Osteoblast (primary cell): ENCODE measurements at regions not wholly inside any gene's neighbourhood (a gene's known extent, or its start where the extent isn't known, plus 50 kb on each side); places are given as distances from the start of the nearest gene placed in this dataset.

Source experiments
- DNase-seq: peaks from one replicate; pipeline ENCODE4 v3.0.0; 2011; ENCODE audit warnings: low spot score, mixed read lengths; ENCODE audit not compliant: insufficient read length; ENCODE audit errors: missing footprints
- H2AFZ ChIP-seq: 2 replicates; pipeline ENCODE4 v1.6.0; 2011; ENCODE audit warnings: mild to moderate bottlenecking, low read length
- H3K27ac ChIP-seq: 2 replicates; pipeline ENCODE4 v1.5.1; 2011; ENCODE audit warnings: mild to moderate bottlenecking, low read depth, low read length, moderate library complexity
- H3K27me3 ChIP-seq: 2 replicates; pipeline ENCODE4 v1.6.0; 2012; ENCODE audit warnings: mild to moderate bottlenecking, control low read depth, inconsistent platforms, low read length, moderate library complexity; ENCODE audit not compliant: insufficient read depth
- H3K36me3 ChIP-seq: 2 replicates; pipeline ENCODE4 v1.5.1; 2011; ENCODE audit warnings: mild to moderate bottlenecking, low read length, control low read depth, moderate library complexity; ENCODE audit not compliant: insufficient read depth
- H3K4me1 ChIP-seq: 2 replicates; pipeline ENCODE4 v1.5.1; 2011; ENCODE audit warnings: mild to moderate bottlenecking, low read length, control low read depth, moderate library complexity; ENCODE audit not compliant: insufficient read depth
- H3K4me2 ChIP-seq: 2 replicates; pipeline ENCODE4 v1.6.0; 2011; ENCODE audit warnings: mild to moderate bottlenecking, low read length; ENCODE audit not compliant: insufficient read depth
- H3K4me3 ChIP-seq: fragments of 200-600 bp; sonication (generic); 3 replicates; pipeline ENCODE4 v1.5.1; 2012; ENCODE audit warnings: mild to moderate bottlenecking, low read length, inconsistent platforms; ENCODE audit not compliant: insufficient read depth
- H3K79me2 ChIP-seq: 2 replicates; pipeline ENCODE4 v1.6.0; 2012; ENCODE audit warnings: mild to moderate bottlenecking, low read length, control low read depth, inconsistent platforms; ENCODE audit not compliant: insufficient read depth
- H3K9me3 ChIP-seq: 2 replicates; pipeline ENCODE4 v1.5.1; 2011; ENCODE audit warnings: low read depth, low read length, control low read depth
- H4K20me1 ChIP-seq: 2 replicates; pipeline ENCODE4 v1.6.0; 2012; ENCODE audit warnings: mild to moderate bottlenecking, low read length, control low read depth; ENCODE audit not compliant: insufficient read depth
- TF ChIP-seq, protein P1 (sequence below): IDR thresholded peaks from 2 replicates; pipeline ENCODE4 v1.5.1; 2011; ENCODE audit warnings: mild to moderate bottlenecking, low read depth, low read length, moderate library complexity; ENCODE audit errors: extremely low read depth

DNA sequence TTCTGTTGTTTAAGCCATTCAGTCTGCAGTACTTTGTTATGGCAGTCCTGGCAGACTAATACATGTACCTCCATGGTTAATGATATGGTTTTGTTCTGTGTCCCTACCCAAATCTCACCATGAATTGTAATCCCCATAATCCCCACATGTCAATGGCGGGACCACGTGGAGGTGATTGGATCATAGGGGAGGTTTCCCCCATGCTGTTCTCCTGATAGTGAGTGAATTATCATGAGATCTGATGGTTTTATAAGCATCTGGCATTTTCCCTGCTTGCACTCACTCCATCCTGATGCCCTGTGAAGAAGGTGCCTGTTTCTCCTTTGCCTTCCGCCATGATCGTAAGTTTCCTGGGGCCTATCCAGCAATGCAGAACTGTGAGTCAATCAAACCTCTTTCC lies 57.5 kb upstream of the NT5E start:
- Histone ChIP-seq H3K36me3 (no peaks in the 10 kb centered on the region), H3K4me2 (no peak overlapping the region), H2AFZ (peak overlapping the region; percentile 75), H3K27ac (no peak overlapping the region), H3K79me2 (no peaks in the 10 kb centered on the region), H4K20me1 (no peaks in the 10 kb centered on the region), H3K9me3 (no peaks in the 10 kb centered on the region), H3K4me3 (no peak overlapping the region), H3K4me1 (peaks cover 13% of the 10 kb centered on the region), H3K27me3 (no peaks in the 10 kb centered on the region)
- TF ChIP-seq, protein P1, sequence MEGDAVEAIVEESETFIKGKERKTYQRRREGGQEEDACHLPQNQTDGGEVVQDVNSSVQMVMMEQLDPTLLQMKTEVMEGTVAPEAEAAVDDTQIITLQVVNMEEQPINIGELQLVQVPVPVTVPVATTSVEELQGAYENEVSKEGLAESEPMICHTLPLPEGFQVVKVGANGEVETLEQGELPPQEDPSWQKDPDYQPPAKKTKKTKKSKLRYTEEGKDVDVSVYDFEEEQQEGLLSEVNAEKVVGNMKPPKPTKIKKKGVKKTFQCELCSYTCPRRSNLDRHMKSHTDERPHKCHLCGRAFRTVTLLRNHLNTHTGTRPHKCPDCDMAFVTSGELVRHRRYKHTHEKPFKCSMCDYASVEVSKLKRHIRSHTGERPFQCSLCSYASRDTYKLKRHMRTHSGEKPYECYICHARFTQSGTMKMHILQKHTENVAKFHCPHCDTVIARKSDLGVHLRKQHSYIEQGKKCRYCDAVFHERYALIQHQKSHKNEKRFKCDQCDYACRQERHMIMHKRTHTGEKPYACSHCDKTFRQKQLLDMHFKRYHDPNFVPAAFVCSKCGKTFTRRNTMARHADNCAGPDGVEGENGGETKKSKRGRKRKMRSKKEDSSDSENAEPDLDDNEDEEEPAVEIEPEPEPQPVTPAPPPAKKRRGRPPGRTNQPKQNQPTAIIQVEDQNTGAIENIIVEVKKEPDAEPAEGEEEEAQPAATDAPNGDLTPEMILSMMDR, result no peak
- DNase-seq, result no peak

DNA sequence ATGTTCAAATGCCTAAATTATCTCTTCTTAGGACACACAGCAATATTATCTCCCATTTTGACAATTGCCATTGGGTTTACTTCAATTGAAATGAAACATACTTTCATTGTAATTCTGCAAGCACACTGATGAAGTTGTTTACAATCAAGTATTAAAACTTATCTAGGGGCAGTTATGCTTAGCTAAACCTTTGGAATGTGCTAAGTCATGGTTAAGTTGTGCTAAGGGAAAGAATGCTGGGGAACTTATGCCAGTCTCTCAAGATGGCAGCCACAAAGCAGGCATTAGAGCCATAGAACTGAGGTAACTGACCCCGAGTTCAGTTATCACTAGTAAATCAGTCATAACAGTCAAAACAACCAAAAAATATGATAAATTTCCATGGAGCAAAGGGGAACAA lies 59.1 kb upstream of the NT5E start:
- no peak overlapping the region for H3K4me2 ChIP-seq

DNA sequence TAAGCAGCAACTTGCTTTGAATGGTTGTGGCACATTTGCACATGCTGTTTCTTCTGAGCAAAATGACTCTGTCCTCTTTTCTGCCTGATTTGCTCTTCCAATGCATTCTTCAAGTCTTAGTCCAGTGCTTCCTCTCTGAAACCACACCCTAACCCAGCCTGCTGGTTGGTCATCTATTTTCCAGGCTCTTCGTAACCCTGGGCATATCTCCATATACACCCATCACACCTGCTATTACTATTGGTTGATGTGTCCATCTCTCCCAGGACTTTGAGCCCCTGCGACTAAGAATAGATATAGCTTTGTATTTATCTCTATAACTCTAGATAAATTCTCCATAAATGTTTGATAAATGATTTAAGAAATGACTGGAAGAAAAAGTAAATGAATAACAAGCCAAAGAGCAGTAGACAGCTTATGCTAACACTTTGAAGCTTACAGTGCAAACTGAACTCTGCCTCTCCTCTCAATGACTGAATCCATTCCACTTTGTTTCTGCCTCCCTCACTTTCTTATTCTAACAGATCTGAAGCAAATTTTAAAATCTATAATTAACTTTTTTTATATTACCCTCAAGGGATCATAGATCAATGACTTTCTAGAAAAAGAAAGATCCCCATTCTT lies 59.7 kb upstream of the NT5E start:
- no peak overlapping the region for H3K4me2 ChIP-seq
- peaks cover 13% of the 10 kb centered on the region for H3K4me1 ChIP-seq
- TF ChIP-seq, protein P1, result no peak
- no peaks in the 10 kb centered on the region for H3K36me3 ChIP-seq
- H3K27ac ChIP-seq, result no peak overlapping the region
- H3K27me3 ChIP-seq, result no peaks in the 10 kb centered on the region
- peak overlapping the region; percentile 61 for H2AFZ ChIP-seq
- H3K9me3 ChIP-seq, result no peaks in the 10 kb centered on the region
- H4K20me1 ChIP-seq, result no peaks in the 10 kb centered on the region
- H3K4me3 ChIP-seq, result no peak overlapping the region
- H3K79me2 ChIP-seq, result no peaks in the 10 kb centered on the region
- no peak for DNase-seq

More for the DNA sequence above, 59.1 kb upstream of the NT5E start:
- H2AFZ ChIP-seq, result peak overlapping the region; percentile 42
- H3K79me2 ChIP-seq, result no peaks in the 10 kb centered on the region
- TF ChIP-seq, protein P1, result no peak
- H3K4me1 ChIP-seq, result peaks cover 13% of the 10 kb centered on the region
- no peak overlapping the region for H3K27ac ChIP-seq
- H3K36me3 ChIP-seq, result no peaks in the 10 kb centered on the region
- no peaks in the 10 kb centered on the region for H4K20me1 ChIP-seq
- H3K4me3 ChIP-seq, result no peak overlapping the region
- DNase-seq, result no peak
- H3K27me3 ChIP-seq, result no peaks in the 10 kb centered on the region
- no peaks in the 10 kb centered on the region for H3K9me3 ChIP-seq

DNA sequence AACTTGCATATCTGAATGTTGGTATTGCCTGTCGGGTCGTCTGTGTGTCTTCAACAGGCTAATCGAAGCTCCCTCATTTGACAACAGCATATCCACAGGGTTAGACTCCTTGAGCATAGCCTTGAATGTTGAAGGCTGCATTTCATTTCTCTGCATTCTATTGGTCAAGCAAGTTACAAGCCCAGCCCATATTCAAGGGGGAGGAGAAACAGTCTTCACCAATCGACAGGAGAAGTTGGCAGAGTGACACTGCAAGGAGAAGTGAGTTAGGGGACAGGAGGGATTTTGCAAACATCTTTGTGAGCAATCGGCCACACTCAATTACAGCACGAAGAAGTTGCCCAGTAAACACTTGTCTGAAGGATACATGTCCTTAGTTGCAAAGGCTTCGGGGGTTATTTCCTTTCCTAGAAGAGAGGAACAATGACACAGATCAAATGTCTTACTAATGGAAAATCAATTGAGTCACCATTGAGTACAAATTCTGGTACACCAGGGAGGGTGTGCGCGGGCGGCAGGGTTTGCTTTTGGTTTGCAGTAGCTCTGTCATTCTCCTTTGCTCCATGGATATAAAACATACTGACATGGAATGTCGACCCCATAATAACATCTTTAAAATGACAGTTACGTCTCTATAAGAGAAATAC lies 60.6 kb upstream of the NT5E start:
- no peaks in the 10 kb centered on the region for H3K36me3 ChIP-seq
- peaks cover 13% of the 10 kb centered on the region for H3K4me1 ChIP-seq
- no peaks in the 10 kb centered on the region for H3K27me3 ChIP-seq
- H2AFZ ChIP-seq, result no peak overlapping the region
- H4K20me1 ChIP-seq, result no peaks in the 10 kb centered on the region
- H3K4me2 ChIP-seq, result no peak overlapping the region
- TF ChIP-seq, protein P1, result no peak
- H3K27ac ChIP-seq, result no peak overlapping the region
- H3K9me3 ChIP-seq, result no peaks in the 10 kb centered on the region
- H3K4me3 ChIP-seq, result no peak overlapping the region
- H3K79me2 ChIP-seq, result no peaks in the 10 kb centered on the region
- DNase-seq, result no peak
